ENCODE measurements at regions not wholly inside any gene's neighbourhood (a gene's known extent, or its start where the extent isn't known, plus 50 kb on each side); places are given as distances from the start of the nearest gene placed in this dataset.
"Not testable (repeated sequence)": the region's sequence is repeated elsewhere in the genome, so short reads cannot be mapped to it uniquely, and the experiment has no call there.

DNA sequence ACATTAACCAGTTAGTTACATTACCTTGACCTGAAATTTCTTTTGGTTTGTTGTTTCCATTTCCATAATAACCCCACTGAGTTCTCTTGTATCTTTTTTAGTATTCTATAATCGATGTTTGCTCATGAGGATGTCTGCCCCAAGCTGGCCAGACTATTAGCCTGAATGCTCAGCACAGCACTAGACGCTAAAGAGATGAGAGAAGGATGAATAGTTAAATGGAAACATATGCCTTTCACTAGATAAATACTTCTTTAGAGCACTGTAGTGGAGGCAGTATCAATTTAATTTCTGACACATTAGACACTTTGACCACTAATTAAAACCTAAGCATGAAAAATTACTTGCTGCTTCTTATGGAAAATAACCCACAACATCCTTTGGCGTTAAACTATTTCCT, 654.9 kb upstream of the KCNMB2 start:
- no peak for DNase-seq (ENCODE audit: low read depth in 2 of 2, low spot score in 1 of 2)

DNA sequence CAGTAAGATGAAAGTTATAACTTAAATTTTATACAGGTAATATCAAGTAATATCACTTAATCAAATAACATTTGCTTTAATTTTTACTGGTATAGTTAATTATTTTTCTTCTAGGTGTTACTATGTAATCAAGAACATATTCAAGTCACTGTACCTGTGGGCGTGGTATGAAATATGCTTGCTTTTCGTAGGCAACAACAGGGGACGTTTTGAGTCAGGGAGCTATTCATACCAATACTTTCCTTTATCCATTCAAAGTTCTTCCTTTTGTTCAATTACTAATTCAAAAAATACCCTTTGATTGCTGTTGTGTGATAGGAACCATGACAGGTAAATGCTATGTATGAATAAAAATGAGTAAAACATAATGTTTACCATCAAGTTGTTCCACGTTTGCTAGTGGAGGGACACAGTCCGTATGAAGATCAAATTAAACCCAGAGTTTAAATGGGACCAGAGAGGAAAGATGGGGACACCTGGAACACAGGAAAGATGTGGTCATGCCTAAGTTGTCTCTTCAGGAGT, 654.0 kb upstream of the KCNMB2 start:
- no peak for DNase-seq (ENCODE audit: low read depth in 2 of 2, low spot score in 1 of 2)

DNA sequence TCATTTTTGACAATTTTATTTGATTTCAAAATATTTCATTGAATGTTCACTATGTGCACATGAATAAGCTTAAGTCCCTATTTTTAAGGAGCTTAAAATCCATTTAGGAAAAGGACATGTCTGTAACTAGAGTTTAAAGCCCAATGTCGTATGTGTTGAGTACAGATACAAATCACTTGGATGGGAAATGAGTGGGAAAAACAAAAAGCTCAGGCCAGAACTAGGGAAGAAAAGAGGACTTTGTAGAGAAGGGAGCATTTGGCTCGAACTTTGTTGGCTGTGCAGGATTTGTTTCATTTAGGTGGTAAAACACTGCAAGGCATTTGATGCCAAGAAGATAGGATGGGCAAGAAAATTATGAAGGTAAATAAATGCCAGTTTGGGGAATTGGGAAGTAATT, 653.1 kb upstream of the KCNMB2 start:
- DNase-seq (ENCODE audit: low read depth in 2 of 2, low spot score in 1 of 2), result no peak

DNA sequence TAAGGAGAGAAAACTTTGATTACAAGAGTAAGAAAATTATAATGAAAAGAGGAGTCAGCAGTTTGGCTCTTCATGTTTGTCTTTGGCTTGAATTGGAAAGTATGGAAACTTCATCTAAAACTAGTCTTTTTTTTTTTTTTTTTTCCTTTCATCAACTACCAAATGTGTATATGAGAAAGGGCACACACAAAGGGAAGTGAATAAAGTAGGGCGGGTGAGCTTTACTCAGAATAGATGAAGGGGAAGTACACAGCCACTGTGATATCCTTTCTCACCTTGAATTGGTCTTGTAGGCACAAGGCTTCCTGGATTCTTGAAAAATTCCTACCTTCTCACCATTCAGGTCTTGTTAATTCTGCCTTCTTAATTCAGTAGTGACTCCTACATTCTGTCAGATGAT, 652.3 kb upstream of the KCNMB2 start:
- no peak for DNase-seq (ENCODE audit: low read depth in 2 of 2, low spot score in 1 of 2)

DNA sequence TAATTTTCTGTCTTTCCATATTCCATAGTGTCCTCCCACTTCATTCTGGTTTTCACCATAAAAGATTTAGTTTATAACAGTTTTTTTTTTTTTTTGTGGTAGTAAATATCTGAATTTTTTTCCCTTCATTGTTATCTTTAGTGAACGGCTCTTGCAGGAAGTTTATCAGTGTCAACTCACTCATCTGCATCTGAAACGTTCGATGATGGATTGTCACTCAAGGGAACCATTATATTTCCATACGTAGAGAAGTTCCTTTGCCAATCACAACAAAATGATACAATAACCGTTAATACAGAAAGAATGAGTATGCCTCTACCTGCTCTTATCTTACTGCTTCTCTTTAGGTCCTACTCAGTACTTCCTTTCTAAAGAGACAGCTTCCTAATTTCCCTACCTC, 651.2 kb upstream of the KCNMB2 start:
- no peak for DNase-seq (ENCODE audit: low read depth in 2 of 2, low spot score in 1 of 2)

DNA sequence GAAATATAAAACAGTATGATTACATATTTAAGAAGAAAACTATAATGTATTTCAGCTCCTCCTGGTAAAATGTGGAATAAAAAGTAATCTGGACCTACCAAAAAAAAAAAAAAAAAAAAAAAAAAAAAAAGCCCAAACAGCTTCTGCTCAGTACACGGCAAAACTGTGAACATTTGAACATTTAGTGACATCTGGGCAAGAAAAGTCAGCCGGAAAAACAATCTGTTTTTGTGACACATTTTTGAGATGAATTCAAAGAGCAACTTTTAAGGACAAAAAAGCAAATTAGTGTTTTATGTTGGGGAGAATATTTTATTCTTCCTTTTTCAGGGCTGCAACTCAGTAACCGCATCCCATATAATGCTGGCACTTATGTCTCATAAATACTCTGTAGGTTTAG, 649.7 kb upstream of the KCNMB2 start:
- no peak for DNase-seq (ENCODE audit: low read depth in 2 of 2, low spot score in 1 of 2)

DNA sequence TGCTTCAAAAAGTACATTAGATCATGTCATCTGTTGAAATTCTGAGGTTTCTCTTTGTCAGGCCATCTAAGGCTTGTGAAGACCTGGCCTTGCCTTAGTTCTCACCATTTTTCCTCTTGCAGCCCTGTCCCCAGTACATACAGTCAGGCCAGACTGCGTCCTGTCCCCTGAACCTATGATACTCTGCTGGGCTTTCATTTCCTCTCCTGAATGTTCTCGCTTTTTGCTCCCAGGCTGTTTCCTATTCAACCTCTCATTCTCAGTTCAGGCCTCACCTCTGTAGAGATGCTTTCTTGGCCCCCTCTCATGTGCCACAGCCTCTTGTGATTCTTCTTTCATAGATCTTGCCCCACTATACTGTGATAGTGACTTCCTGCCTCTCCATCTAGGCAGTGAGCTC, 648.8 kb upstream of the KCNMB2 start:
- DNase-seq (ENCODE audit: low read depth in 2 of 2, low spot score in 1 of 2), result no peak

DNA sequence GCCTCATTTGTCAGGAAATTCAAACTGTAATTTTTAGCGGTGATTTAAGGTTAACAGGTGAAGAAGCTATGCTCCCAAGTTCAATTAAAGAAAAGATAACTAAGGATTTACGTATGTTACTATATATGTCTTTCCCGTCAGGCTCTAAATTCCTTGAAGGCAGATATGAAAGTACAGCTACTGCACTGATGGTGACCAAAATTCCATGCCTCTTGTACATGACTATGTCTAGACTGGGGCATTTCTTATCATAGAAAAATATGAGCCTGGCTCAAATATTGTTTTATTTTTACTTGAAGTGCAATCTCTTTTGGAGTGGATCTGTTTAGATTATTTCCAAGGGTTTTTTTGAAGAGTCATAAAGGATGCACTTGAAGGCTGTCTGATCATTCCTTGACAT, 647.1 kb upstream of the KCNMB2 start:
- no peak for DNase-seq (ENCODE audit: low read depth in 2 of 2, low spot score in 1 of 2)

DNA sequence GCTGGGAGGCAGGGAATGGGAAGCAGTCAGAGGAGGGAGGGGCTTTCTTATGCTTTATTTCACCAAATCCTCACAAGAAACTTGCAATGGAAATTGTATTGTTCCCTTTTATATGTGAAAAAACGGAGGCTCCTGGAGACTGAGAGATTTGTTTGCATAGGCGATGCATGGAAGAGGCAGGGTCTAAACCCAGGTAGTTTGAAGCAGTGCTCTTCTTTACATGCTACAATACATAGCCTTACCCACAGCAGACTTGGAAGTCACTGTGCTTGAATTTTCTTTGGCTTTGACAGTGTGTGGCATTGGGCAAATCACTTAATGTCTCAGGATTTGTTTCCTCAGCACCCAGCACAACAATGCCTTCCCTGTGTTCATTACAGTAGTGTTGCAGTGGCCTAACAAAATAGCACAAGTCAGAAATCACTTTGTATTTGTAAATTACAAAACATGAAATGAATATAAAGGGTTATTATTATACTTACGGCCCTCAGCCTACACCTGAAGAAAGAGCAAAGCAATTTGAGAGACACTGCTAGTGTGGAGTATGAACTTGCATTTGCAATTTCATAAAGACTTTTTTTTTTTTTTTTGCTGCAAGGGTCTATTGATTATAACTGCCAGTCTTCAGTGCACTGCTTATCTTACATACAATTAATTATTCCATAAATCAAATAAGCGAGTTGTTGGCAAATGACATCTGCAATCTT, 646.4 kb upstream of the KCNMB2 start:
- no peak for DNase-seq (ENCODE audit: low read depth in 2 of 2, low spot score in 1 of 2)

DNA sequence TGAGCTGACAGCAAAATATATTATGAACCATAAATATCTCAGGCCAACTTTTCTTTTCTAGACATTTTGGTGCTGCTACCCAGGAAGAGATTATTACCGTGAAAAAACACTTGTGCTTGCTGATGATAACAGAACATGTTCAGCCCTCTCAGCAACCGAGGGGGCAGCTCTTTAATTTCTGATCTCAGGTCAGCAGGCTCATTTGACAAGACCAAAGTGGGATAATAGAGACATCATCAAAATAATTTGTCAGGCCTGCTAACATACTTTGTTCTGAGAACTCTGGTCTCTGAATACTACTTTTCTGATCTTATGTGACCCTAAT, 645.9 kb upstream of the KCNMB2 start:
- DNase-seq (ENCODE audit: low read depth in 2 of 2, low spot score in 1 of 2), result no peak

DNA sequence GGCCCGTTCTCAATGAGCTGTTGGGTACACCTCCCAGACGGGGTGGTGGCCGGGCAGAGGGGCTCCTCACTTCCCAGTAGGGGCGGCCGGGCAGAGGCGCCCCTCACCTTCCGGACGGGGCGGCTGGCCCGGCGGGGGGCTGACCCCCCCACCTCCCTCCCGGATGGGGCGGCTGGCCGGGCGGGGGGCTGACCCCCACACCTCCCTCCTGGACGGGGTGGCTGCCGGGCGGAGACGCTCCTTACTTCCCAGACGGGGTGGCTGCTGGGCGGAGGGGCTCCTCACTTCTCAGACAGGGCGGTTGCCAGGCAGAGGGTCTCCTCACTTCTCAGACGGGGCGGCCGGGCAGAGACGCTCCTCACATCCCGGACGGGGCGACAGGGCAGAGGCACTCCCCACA, 644.7 kb upstream of the KCNMB2 start:
- DNase-seq (ENCODE audit: low read depth in 2 of 2, low spot score in 1 of 2), result not testable (repeated sequence)

DNA sequence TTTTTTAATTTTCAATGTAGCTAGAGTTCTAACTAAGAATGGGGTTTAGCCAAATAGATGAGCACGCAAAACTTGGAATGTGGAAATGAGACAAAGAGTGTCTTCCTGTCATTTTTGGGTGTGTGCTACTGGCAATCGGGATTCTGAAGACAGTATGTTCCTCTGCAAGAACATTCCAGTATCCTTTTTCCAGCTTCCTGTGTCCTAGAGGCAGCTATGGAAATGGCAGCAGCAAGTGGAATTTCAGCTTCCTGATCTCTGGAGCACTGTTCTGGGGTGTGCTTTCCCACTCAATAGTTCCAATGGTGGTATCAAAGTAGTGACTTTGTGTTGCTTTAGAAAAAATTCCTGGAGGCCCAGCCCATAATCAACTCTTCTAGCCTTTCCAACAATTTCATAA, 642.9 kb upstream of the KCNMB2 start:
- DNase-seq (ENCODE audit: low read depth in 2 of 2, low spot score in 1 of 2), result no peak

DNA sequence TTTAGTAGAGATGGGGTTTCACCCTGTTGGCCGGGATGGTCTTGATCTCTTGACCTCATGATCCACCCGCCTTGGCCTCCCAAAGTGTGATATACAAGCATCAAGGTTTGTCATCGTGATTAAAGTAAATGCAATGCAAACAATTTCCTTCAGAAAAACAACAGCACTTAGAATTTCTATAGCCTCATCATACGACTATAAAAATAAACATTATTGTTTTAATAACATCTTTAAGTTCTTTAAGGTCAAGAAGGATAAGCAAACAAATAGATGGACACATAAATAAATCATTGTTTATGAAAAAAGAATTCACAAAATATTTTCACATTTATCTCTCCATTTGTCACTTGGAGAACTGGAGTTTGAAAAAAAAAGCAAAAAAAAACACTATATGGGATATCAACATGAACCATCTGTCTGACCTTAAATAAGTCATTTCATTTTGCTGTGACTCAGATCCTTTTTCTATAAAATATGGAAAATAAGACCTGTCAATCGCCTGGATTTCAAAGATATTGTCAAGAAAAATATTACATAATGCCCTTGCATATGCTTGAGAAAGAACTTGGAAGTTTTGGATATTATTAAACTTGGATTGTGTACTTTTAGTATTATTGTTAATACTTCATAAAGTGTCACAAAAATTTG, 642.0 kb upstream of the KCNMB2 start:
- no peak for DNase-seq (ENCODE audit: low read depth in 2 of 2, low spot score in 1 of 2)

DNA sequence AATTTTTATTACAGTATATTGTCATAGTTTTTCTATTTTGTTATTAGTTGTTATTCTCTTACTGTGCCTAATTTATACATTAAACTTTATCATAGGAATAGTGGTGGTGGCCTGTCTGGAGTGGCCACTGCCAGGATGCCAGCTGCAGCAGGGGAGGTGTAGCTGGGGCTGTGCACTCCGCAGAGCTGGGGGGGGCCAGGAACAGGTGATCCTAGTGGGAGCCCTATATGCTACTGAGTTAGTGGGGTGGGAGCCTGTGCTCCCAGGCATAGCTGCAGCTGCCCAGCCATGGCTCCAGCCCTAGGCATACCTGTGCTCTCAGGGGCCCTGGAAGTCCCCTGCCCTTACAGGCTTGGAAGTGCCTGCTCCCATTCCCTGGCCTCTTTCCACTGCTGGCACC, 638.1 kb upstream of the KCNMB2 start:
- DNase-seq (ENCODE audit: low read depth in 2 of 2, low spot score in 1 of 2), result no peak

DNA sequence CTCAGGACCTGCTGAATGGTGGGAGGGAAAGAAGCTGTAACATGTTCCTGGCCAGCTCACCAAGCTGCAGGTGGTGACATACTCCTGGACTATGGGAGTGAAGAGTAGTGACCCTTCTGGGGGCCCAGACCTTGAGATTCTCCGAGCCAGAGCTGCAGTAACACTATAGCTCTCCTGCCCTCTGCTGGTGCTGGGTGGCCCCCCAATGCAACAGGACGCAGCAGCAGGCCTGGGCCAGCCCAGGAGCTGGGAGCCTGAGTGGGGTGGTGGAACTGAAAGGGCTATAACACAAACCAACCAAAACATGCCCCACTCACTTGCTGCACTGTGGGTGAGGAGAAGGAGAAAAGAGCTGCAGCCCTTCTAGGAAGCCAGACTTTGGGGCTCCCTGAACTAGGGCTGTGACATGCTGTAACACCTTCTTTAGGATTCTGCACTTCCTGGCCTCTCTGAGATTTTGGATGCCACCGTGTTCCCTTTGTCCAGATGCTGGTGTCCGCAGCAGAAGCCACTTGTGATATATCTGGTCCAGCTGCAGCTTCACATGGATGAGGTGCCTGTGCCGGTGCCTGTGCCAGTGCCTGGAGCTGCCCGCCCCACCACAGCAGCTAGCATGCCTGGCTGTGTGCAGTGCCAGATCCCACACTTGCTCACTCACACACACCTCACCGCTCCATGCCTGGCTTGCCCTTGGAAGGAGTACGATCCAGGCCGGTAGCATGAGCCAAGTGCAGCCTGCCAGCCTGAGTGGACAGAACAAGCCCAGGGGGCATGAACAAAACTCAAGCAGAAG, 636.8 kb upstream of the KCNMB2 start:
- DNase-seq (ENCODE audit: low read depth in 2 of 2, low spot score in 1 of 2), result no peak

DNA sequence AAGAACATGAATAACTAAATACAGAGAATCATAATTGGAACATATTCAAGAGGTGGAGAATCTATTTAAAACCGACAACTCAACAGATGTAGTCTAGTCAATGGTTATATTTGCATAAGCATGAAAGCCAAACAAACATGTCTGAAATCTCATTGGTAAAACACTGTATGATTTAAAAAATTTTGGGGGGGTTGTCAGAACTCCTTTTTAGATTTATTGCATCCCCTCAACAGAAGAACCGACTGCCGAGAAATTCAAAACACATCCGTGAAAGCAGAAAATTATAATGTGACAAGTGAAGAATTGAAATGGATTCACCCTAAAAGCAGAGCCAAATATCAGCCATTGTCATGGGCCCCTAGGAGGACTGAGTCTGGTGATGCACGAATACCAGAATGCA, 633.4 kb upstream of the KCNMB2 start:
- no peak for DNase-seq (ENCODE audit: low read depth in 2 of 2, low spot score in 1 of 2)

DNA sequence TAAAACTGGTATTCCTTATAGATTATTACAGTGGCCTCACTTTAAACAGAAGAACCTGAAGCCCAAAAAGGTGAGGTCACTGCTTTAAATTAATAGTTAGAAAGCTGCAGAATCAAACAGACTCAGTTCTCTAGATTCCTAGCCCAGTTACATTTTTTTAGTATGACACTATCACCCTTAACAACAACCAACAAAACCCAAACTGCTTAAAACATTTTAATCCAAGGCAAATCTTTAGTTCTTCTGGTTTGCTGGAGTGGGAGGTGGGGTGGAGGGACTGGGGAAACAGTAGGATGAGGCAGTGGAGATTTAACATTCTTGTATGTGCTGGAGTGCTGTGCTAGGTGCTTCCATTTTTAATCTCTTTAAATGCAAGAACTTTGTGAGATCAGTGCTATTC, 631.6 kb upstream of the KCNMB2 start:
- DNase-seq (ENCODE audit: low read depth in 2 of 2, low spot score in 1 of 2), result no peak

DNA sequence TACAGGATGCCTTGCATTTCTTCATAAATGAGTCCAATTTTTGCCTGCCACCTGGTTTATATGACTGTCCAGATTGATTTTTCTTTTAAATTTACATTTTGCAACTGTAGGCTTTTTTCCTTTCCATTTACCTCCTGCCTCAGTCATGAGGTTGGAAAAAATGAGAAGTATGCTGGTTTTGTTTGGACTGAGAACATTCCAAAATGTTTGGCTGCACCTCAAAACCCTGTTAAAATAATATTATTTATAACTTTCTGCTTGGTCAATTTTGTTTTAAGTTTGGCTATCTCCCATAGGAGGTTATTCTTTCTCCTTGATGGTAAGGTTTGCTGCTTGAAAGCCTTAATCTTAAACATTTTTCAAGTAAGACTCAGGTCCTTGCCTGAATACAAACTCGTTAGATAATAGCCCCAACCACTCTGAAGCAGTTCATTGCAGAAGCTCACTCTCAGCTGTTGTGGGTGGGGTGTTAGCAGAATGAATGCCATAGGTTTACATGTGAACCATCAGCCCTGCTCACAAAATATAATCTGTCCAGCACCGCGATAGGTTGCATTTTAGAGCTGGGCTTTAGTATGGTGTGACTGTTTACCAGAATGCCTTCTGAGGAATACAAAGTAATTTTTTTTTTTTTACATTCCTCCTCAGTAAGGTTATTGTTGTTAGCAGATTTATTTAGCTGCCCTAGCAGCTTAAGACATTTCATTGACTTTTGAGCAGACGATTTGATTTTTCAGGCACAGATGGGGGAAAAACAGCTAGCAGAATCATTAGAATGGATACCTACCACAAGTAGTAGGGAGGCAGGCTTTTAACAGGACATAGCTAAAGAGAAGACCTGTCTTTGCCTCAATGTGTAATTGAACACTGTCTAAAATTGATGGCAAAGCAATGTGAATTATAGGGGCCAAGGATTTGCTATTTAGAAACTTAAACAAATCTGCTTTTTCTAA, 630.8 kb upstream of the KCNMB2 start:
- no peak for DNase-seq (ENCODE audit: low read depth in 2 of 2, low spot score in 1 of 2)

DNA sequence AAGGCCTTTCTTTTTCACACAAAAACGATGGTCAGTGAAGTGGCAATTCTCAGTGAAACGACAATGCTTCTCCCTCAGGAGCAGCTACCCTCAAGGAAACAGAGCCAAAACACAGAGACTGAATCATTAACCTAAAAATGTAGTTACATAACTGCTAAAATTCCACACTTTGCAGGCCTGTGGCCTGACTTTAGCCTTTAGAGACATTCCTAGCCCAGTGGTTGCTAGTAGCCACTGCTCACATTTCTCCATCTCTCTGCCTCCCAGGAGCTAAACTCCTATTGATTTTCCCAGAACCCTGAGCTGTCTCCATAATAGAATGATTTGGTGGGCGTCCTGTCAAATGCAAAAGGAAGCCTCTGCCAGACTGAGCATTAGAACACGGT, 630.1 kb upstream of the KCNMB2 start:
- DNase-seq (ENCODE audit: low read depth in 2 of 2, low spot score in 1 of 2), result no peak

DNA sequence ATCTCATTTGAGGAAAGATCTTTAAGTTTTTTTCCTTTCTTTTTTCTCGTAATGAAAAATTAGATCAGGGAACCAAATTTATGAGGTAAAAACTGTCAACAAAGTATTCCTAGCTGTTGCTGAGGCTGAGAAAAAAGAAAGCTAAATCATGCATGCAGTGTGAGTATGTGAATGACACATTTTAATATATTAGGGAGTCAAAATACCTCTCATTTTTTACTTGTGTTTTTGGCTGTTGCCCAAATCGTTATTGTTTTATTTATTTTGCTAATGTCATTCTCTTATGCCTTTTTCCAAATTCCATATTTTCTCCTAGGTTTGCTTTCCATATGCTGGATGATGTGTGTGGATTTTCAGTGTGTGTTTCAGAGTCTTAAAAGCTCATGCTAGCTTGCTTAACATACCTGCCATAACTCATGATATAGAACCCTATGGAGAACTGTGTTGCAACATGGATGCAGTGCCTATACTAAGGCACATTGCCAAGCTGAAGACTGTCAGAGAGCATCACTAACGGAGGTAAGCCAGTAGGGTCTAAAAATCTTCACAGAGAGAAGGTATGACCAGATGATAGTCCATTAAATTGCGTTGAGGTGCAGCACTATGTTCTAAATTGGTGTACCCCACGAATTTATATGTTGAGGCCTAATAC, 629.5 kb upstream of the KCNMB2 start:
- DNase-seq (ENCODE audit: low read depth in 2 of 2, low spot score in 1 of 2), result no peak

DNA sequence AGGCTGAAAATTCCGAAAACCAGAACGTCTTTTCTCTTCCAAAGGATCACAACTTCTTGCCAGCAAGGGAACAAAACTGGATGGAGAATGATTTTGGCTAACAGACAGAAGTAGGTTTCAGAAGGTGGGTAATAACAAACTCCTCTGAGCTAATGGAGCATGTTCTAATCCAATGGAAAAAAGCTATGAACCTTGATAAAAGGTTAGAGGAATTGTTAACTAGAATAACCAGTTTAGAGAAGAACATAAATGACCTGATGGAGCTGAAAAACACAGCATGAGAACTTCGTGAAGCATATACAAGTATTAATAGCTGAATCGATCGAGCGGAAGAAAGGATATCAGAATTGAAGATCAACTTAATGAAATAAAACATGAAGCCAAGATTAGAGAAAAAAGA, 626.7 kb upstream of the KCNMB2 start:
- DNase-seq (ENCODE audit: low read depth in 2 of 2, low spot score in 1 of 2), result not testable (repeated sequence)
